Stimulated activated memory B cell treated with anti-CD40 and anti-IgM and Interleukin-4, amounts not matched to agents 10 μg/mL and 1 μg/mL and 100 μg/mL, for 72 hours (primary cell): ENCODE measurements at regions not wholly inside any gene's neighbourhood (a gene's known extent, or its start where the extent isn't known, plus 50 kb on each side); places are given as distances from the start of the nearest gene placed in this dataset.
"Not testable (repeated sequence)": the region's sequence is repeated elsewhere in the genome, so short reads cannot be mapped to it uniquely, and the experiment has no call there.

Experiments used
- ATAC-seq: fragments of 150-1000 bp; cut with Tn5 transposase; 2 replicates; pipeline ENCODE4 v1.10.0; 2021
- H3K27ac Mint-ChIP-seq: one replicate; pipeline ENCODE4 v1.8.0; 2022; ENCODE audit warnings: mild to moderate bottlenecking, mixed read lengths
- H3K27me3 Mint-ChIP-seq: one replicate; pipeline ENCODE4 v1.8.0; 2022; ENCODE audit warnings: mixed read lengths
- H3K36me3 Mint-ChIP-seq: one replicate; pipeline ENCODE4 v1.8.0; 2022; ENCODE audit warnings: mixed read lengths
- H3K4me1 Mint-ChIP-seq: one replicate; pipeline ENCODE4 v1.8.0; 2022; ENCODE audit warnings: mixed read lengths
- H3K4me3 Mint-ChIP-seq: one replicate; pipeline ENCODE4 v1.8.0; 2022; ENCODE audit warnings: mild to moderate bottlenecking, moderate library complexity, mixed read lengths
- H3K9me3 Mint-ChIP-seq: one replicate; pipeline ENCODE4 v1.8.0; 2022; ENCODE audit warnings: mixed read lengths

DNA sequence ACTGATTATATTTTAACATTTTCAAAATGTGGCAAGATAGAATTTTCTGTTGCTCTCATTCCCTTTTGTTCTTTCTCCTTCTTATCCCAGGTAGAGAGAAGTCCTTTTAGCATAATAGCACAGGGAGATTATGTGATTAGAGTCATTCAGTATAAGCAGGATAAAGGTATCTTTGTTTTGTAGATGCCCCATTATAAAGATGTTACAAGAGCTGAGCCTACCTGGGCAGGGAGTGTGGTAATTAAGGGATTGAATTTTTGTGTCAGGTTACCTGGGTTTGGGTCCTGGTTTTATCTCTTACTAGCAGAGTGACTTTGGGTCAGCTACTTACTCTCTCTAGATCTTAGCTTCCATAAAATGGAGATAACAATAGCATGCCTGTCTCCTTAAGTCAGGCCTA, 536.5 kb downstream of the TMEM135 start:
- Mint-ChIP-seq H3K9me3 (no peaks in the 10 kb centered on the region), H3K4me3 (no peak overlapping the region), H3K27ac (no peak overlapping the region), H3K36me3 (no peaks in the 10 kb centered on the region), H3K4me1 (no peaks in the 10 kb centered on the region), H3K27me3 (no peaks in the 10 kb centered on the region)
- no peak for ATAC-seq

DNA sequence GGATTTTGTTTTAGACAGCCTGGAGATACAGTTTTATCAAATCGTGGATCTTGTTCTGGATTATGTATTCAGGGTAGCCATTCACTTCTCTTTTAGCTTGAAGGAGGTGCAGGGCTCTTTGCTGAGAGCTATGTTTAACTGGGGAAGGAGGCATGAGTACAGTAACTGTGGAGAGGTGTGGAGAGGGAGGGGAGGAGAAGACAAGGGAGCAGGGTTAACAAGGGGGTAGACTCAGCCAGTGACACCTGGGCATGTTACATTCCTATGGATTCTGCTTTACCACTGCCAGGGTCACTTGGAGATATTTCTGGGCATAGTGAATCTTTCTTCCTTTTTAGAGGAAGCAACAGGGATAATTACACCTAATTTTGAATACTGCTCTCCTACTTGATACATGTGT, 536.0 kb downstream of the TMEM135 start:
- Mint-ChIP-seq H3K36me3 (no peaks in the 10 kb centered on the region), H3K9me3 (no peaks in the 10 kb centered on the region), H3K4me1 (no peaks in the 10 kb centered on the region), H3K27me3 (no peaks in the 10 kb centered on the region), H3K4me3 (no peak overlapping the region), H3K27ac (no peak overlapping the region)
- no peak for ATAC-seq

DNA sequence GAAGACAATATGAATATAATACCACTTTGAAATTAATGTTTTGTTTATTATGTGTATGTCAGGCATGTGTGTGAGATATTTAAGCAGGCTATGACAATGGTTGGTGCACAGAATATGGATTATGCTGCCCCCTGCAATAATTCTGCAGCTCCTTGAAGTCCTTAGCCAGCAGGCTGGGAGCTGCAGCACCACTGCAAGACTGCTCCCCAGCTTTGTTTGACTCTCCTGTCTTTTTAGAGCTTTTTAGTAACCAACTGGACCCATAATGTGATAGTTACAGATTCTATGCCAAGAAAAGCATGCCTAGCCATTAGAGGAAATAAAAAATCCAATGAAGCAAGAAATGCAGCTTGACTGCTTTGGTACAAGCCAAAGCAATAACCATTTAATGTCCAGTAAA, 535.1 kb downstream of the TMEM135 start:
- Mint-ChIP-seq H3K27me3 (no peaks in the 10 kb centered on the region), H3K4me1 (no peaks in the 10 kb centered on the region), H3K36me3 (no peaks in the 10 kb centered on the region), H3K27ac (no peak overlapping the region), H3K9me3 (no peaks in the 10 kb centered on the region), H3K4me3 (no peak overlapping the region)
- no peak for ATAC-seq

DNA sequence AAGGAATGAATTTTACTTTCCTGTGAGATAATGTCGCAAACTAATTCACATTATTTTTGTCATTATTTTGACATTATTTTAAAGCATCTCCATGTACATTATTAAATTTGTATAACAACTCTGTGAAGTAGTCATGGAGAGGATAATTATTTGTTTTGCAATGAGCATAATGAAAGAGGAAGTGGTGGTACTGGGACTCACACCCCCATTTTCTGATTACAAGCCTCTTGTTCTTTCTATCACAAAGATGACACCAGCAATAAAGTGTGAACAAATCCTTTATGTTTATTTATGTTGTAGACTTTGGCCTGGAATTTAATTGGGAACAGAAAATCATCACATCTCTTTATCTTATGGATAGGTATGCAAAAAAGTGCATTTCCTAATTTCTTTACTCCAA, 522.6 kb downstream of the TMEM135 start:
- ATAC-seq: no peak
- H3K36me3 Mint-ChIP-seq: no peaks in the 10 kb centered on the region
- H3K4me3 Mint-ChIP-seq: no peak overlapping the region
- H3K27me3 Mint-ChIP-seq: no peaks in the 10 kb centered on the region
- peaks cover 4% of the 10 kb centered on the region for H3K9me3 Mint-ChIP-seq
- no peak overlapping the region for H3K27ac Mint-ChIP-seq
- no peaks in the 10 kb centered on the region for H3K4me1 Mint-ChIP-seq

DNA sequence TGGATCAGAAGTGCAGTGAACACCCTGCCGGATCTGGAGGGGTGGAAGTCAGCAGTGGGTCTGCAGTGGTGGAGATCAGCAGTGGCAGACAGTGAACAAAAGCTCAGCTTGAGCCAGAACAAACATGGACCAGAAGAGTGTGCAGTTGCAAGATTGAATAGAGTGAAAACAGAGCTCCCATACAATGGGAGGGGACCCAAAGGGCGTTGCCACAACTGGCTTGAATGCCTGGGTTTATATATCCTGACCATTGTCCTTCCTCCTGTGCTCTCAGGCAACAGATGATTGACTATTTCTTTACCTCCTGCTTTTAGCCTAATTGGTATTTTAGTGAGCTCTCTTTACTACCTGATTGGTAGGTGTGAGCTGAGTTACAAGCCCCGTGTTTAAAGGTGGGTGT, 522.1 kb downstream of the TMEM135 start:
- not testable (repeated sequence) for H3K36me3 Mint-ChIP-seq, H3K9me3 Mint-ChIP-seq, H3K4me3 Mint-ChIP-seq, H3K27me3 Mint-ChIP-seq, ATAC-seq, H3K4me1 Mint-ChIP-seq, H3K27ac Mint-ChIP-seq

DNA sequence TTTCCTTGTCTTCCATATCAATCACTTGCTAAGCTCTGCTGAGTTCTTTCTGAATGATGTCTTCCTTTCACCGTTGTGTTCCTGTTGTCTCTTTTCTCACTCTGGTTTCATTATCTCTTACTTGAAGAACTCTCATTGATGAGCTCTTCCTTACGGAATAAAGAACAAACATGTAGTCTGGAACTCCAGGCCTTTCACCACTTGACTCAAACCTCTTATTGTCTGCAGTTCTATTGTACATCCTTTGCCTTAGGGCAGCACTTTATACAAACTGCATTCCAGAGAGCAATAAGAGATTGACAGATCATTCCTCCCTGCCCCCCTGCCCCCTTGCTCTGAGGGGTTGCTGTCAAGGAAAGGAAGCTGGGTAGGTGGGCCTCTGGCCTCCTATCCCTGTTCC, 517.4 kb downstream of the TMEM135 start:
- H3K4me3 Mint-ChIP-seq: no peak overlapping the region
- no peak overlapping the region for H3K27ac Mint-ChIP-seq
- no peaks in the 10 kb centered on the region for H3K27me3 Mint-ChIP-seq
- H3K36me3 Mint-ChIP-seq: no peaks in the 10 kb centered on the region
- peaks cover 10% of the 10 kb centered on the region for H3K9me3 Mint-ChIP-seq
- no peak for ATAC-seq
- H3K4me1 Mint-ChIP-seq: no peaks in the 10 kb centered on the region

DNA sequence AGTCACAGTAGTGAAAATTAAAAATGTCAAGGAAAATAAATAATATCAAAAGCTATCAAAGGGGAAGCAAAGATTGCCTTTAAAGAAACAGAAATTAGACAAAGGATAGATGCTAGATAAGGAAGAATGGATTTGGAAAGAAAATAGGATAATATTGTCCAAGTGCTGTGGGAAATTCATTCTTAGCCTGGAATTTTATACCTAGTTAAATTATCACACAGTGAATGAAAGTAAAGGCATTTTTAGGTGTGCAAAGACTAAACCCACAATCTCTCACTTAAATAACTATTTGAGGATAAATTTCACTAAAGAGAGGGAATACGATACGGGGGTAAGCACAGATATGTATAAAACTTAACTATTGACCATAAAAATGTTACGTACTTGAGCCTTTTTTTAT, 511.1 kb downstream of the TMEM135 start:
- no peak overlapping the region for H3K27ac Mint-ChIP-seq
- ATAC-seq: no peak
- H3K4me3 Mint-ChIP-seq: no peak overlapping the region
- no peaks in the 10 kb centered on the region for H3K4me1 Mint-ChIP-seq
- H3K9me3 Mint-ChIP-seq: peaks cover 24% of the 10 kb centered on the region
- H3K27me3 Mint-ChIP-seq: no peaks in the 10 kb centered on the region
- no peaks in the 10 kb centered on the region for H3K36me3 Mint-ChIP-seq

DNA sequence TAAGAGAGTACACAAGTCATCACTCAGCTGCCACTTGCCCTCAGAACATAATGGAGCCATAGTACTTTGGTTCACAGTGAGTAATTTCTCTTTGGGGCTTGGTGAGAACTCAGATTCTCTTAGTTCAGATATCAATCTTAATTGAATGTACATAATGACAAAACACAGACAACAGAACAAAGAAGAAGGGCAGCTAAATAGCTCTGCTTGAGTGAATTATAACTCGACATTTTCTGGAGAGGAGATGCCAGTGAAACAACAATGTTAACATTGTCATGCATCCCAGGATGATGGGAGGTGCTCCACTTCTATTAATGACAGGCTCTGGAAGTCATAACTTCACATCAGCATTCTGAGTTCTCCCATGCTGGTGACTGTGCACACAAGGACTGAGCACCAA, 508.1 kb downstream of the TMEM135 start:
- Mint-ChIP-seq H3K4me1 (no peaks in the 10 kb centered on the region), H3K27me3 (no peaks in the 10 kb centered on the region), H3K4me3 (no peak overlapping the region), H3K9me3 (peaks cover 37% of the 10 kb centered on the region), H3K27ac (no peak overlapping the region), H3K36me3 (no peaks in the 10 kb centered on the region)
- no peak for ATAC-seq

DNA sequence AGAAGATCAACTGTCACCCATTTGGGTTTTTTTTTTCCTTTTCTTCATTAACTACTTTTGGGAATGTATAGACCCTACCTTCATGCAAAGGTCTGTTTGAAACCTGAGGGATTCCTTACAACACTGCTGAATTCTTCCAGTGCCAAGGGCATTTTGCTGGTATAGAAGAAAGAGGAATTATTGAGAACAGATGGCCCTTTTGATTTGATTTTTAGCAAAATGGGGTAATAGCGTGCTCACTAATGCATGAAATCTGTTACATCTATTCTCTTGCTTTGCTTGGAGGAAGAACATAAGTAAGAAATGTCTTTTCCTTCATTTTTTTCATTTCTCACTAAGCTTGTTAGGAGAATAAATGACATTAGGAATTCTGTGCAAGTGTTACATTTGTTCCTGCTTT, 501.9 kb downstream of the TMEM135 start:
- no peak for ATAC-seq
- H3K27ac Mint-ChIP-seq: no peak overlapping the region

DNA sequence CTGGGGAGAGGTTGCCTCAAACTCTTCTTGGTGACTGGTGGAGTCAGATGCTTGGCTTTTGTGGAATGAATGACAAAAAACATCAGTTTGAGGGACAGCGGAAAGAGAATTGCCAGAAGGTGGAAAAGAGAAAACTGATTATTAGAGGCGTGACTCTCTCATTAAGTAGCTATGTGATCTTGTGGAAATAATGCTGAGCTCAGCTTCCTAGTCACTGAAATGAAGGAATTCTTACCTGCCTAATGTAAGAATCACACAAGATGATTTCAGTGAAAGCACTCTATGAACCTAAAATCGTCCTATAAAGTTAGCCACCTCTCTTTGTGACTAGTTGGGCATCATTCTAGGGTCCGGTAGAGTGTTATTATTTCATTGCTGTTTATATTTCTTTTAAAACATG, 498.8 kb downstream of the TMEM135 start:
- H3K36me3 Mint-ChIP-seq: no peaks in the 10 kb centered on the region
- no peaks in the 10 kb centered on the region for H3K27me3 Mint-ChIP-seq
- no peaks in the 10 kb centered on the region for H3K4me1 Mint-ChIP-seq
- H3K4me3 Mint-ChIP-seq: no peak overlapping the region
- H3K9me3 Mint-ChIP-seq: peaks cover 1% of the 10 kb centered on the region
- no peak overlapping the region for H3K27ac Mint-ChIP-seq
- ATAC-seq: no peak

More for the DNA sequence above, 501.9 kb downstream of the TMEM135 start:
- H3K9me3 Mint-ChIP-seq: peaks cover 18% of the 10 kb centered on the region
- H3K27me3 Mint-ChIP-seq: no peaks in the 10 kb centered on the region
- H3K4me1 Mint-ChIP-seq: no peaks in the 10 kb centered on the region
- no peak overlapping the region for H3K4me3 Mint-ChIP-seq
- H3K36me3 Mint-ChIP-seq: no peaks in the 10 kb centered on the region

DNA sequence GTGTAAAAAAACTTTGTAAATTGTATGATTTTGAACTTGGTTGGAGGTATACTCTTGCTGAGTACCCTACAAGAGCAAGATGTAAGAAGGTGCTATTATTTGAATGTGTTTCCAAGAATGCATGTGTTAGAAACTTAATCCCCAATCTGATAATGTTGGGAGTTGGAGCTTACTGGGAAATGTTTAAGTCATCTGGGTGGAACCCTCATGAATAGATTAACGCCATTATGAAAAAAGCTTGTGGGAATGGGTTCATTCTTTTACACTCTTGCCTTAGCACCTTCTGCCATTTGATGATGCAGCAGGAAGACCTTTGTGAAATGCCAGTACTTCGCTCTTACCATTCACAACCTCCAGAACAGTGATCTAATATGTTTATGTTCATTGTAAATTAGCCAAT, 498.3 kb downstream of the TMEM135 start:
- H3K27ac Mint-ChIP-seq: no peak overlapping the region
- no peak overlapping the region for H3K4me3 Mint-ChIP-seq
- no peaks in the 10 kb centered on the region for H3K9me3 Mint-ChIP-seq
- H3K27me3 Mint-ChIP-seq: no peaks in the 10 kb centered on the region
- no peak for ATAC-seq
- no peaks in the 10 kb centered on the region for H3K4me1 Mint-ChIP-seq
- H3K36me3 Mint-ChIP-seq: no peaks in the 10 kb centered on the region

DNA sequence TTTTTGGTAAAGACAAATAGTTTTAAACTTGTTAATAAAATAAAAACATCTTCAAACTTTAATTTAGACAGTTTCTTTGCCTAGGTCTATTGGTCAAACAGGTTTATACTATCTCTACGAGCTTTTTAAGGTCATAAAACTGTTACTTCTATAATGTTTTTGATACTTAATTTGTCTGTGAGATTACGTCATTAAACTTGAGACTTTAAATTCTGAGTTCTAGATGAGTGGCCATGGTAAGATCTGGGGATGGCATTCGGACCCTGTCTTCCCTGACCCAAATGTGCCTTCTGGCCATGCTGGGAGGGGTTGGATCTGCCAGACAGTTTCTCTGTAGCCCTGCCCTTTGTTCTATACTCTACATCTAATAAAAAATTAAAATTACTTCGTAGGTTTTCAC, 497.8 kb downstream of the TMEM135 start:
- Mint-ChIP-seq H3K27ac (no peak overlapping the region), H3K27me3 (no peaks in the 10 kb centered on the region), H3K4me3 (no peak overlapping the region), H3K9me3 (no peaks in the 10 kb centered on the region), H3K4me1 (no peaks in the 10 kb centered on the region), H3K36me3 (no peaks in the 10 kb centered on the region)
- no peak for ATAC-seq

DNA sequence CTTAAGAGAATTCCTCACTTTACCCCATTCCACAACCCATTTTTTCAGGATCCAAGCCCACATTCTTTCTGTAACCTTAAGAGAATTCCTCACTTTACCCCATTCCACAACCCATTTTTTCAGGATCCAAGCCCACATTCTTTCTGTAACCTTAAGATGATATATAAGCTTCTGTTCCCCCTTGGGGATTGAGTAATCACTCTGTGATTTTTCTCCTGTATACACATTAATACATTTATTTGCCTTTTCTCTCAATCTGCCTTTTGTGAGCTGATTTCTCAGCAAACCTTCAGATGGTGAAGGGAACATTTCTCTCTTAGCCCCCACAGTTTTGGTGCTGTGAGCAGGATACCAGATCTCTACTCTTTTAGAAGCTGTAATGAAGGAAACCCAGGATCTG, 494.1 kb downstream of the TMEM135 start:
- not testable (repeated sequence) for H3K27ac Mint-ChIP-seq, H3K4me1 Mint-ChIP-seq, H3K36me3 Mint-ChIP-seq, ATAC-seq, H3K4me3 Mint-ChIP-seq, H3K9me3 Mint-ChIP-seq, H3K27me3 Mint-ChIP-seq

DNA sequence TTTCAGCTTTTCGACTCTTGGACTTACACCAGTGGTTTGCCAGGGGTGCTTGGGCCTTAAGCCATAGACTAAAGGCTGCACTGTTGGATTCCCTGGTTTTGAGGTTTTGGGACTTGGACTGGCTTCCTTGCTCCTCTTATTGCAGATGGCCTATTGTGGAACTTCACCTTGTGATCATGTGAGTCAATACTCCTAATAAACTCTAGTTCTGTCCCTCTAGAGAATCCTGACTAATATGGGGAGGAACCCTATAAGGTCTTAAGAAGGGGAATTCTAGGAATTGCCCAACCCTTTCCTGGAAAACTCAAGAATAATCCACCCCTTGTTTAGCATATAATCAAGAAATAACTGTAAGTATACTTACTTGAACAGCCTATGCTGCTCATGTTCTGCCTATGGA, 491.8 kb downstream of the TMEM135 start:
- ATAC-seq: no peak
- Mint-ChIP-seq H3K27me3 (no peaks in the 10 kb centered on the region), H3K4me3 (no peak overlapping the region), H3K36me3 (no peaks in the 10 kb centered on the region), H3K4me1 (no peaks in the 10 kb centered on the region), H3K27ac (no peak overlapping the region), H3K9me3 (peaks cover 3% of the 10 kb centered on the region)

DNA sequence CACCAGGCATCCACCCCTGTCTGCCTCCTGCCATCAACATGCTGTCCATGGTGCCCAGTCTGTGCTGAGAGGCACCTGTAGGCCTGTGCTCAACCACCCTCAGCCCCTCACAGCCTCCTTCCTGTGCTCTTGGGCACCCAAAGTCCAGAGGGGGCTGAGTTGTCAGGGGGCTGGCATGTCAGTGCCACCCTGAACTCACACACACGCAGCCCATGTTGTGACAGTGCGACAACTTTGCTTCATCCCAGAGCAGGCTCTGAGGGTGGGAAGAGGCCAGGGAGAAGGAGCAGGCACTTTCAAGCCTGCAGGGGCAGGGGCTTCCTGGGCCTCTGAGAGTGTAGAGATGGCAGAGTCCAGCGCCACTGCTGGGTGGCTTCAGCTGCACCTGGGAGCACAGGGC, 491.0 kb downstream of the TMEM135 start:
- no peaks in the 10 kb centered on the region for H3K27me3 Mint-ChIP-seq
- H3K9me3 Mint-ChIP-seq: peaks cover 3% of the 10 kb centered on the region
- H3K36me3 Mint-ChIP-seq: no peaks in the 10 kb centered on the region
- H3K4me3 Mint-ChIP-seq: no peak overlapping the region
- H3K4me1 Mint-ChIP-seq: no peaks in the 10 kb centered on the region
- ATAC-seq: no peak
- H3K27ac Mint-ChIP-seq: no peak overlapping the region

DNA sequence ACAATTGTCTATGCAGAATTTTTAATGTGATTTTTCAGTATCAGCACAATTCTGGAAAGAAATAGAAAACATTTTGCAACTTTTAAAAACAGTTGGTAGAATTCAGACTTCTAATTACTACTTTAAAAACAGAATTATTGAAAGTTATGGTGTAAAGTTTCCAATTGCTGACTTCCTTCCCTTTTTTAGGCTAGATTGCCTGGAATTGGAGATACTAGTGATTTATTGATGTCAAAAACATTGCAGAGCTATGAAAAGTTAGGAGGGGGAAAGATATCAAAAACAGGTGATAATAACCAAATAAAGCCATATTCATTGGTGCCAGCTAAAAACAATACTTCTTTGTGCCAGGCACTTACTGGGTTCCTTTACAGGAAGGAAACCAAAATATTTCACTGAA, 485.5 kb downstream of the TMEM135 start:
- H3K4me3 Mint-ChIP-seq: no peak overlapping the region
- H3K4me1 Mint-ChIP-seq: no peaks in the 10 kb centered on the region
- H3K27me3 Mint-ChIP-seq: no peaks in the 10 kb centered on the region
- no peaks in the 10 kb centered on the region for H3K36me3 Mint-ChIP-seq
- ATAC-seq: no peak
- H3K27ac Mint-ChIP-seq: no peak overlapping the region
- H3K9me3 Mint-ChIP-seq: peaks cover 3% of the 10 kb centered on the region

DNA sequence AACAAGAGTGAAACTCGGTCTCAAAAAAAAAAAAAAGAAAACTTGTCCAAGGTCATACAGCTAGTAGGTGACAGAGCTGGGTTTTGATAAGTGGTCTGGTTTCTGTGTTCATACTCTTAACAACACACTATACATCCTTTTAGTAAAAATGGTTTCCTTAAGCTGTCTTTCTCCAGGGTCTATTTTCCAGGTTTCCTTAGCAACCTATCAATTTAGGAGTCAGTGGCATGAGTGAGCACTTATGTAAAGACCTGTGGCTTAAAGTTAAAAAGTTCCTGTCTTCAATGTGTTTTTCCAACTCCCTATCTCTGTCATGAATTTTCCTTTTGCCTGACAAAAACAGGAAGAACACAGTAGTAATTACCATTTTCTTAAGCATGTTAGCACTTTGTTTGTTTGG, 480.5 kb downstream of the TMEM135 start:
- no peaks in the 10 kb centered on the region for H3K36me3 Mint-ChIP-seq
- H3K4me1 Mint-ChIP-seq: no peaks in the 10 kb centered on the region
- H3K27me3 Mint-ChIP-seq: no peaks in the 10 kb centered on the region
- H3K27ac Mint-ChIP-seq: no peak overlapping the region
- no peak overlapping the region for H3K4me3 Mint-ChIP-seq
- no peak for ATAC-seq
- no peaks in the 10 kb centered on the region for H3K9me3 Mint-ChIP-seq
